ENCODE measurements at regions not wholly inside any gene's neighbourhood (a gene's known extent, or its start where the extent isn't known, plus 50 kb on each side); places are given as distances from the start of the nearest gene placed in this dataset.

DNA sequence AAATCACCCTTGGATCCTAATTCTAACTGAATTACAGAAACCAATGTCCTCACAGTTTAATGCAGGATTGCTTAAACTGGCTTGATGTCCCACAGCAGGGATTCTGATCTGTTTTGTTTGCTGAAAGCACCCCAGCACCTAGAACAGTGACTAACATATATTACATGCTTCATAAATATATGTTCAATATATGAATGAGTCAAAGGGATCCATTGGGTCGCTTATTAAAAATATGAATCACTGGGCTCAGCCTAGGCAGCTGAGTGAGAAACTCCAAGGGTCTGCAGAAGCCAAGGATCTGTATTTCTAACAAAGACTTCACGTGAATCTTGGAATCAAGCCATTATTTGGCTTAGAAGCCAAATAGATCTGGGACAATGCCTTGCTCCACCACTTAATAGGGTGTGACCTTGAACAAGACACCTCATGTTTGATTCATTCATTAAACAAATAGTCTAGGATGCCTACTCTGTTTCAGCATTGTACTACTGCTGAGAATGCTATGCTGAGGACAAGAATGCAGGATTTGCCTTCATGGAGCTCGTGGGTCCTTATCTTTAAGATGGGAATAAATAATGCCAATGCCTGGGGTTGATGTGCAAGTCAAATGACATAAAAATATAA, 103.4 kb upstream of the DLX6 start:
- H3K4me3 Mint-ChIP-seq (ENCODE audit: low read depth), result no peak overlapping the region
- no peaks in the 10 kb centered on the region for H3K4me1 Mint-ChIP-seq (ENCODE audit: low read depth)
- H3K27ac Mint-ChIP-seq, result no peak overlapping the region
- no peak for DNase-seq (ENCODE audit: low spot score, unreplicated experiment)
- no peak for TF ChIP-seq CTCF (IDR thresholded peaks at IDR 0.05; ENCODE audit: unreplicated experiment)
- H3K36me3 Mint-ChIP-seq (ENCODE audit: insufficient read depth), result no peaks in the 10 kb centered on the region
- H3K27me3 Mint-ChIP-seq, result no peaks in the 10 kb centered on the region
- no peaks in the 10 kb centered on the region for H3K9me3 Mint-ChIP-seq (ENCODE audit: low read depth)

DNA sequence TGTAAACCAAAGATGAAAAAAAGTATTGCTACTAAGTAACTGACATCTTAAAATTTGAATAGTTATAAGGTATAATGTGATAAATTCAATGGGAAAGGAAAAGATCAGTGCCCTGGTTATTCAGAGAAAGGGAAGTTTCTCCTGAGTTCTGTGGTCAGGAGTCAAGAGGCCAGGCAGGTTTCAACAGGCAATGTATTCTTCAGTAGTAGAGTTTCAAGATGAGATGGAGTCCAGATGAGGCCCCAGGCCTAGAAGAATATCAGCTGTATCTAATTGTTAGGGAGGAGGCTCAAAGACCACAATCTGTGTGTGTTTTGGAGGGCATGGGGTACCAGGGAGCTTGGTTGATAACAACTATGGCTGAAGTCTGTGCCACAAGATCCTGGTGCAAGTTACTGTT, 101.4 kb upstream of the DLX6 start:
- H3K9me3 Mint-ChIP-seq (ENCODE audit: low read depth), result no peaks in the 10 kb centered on the region
- DNase-seq (ENCODE audit: low spot score, unreplicated experiment), result no peak
- TF ChIP-seq CTCF (IDR thresholded peaks at IDR 0.05; ENCODE audit: unreplicated experiment), result no peak

GRCh38 chr7:96910486-96910885, 94.9 kb upstream of the DLX6 start:
- Mint-ChIP-seq H3K27ac (no peak overlapping the region), H3K9me3 (ENCODE audit: low read depth) (no peaks in the 10 kb centered on the region), H3K4me1 (ENCODE audit: low read depth) (no peaks in the 10 kb centered on the region), H3K36me3 (ENCODE audit: insufficient read depth) (no peaks in the 10 kb centered on the region), H3K27me3 (peaks cover 4% of the 10 kb centered on the region), H3K4me3 (ENCODE audit: low read depth) (no peak overlapping the region)
- no peak for TF ChIP-seq CTCF (IDR thresholded peaks at IDR 0.05; ENCODE audit: unreplicated experiment)
- no peak for DNase-seq (ENCODE audit: low spot score, unreplicated experiment)

More for the DNA sequence above, 101.4 kb upstream of the DLX6 start:
- no peaks in the 10 kb centered on the region for H3K27me3 Mint-ChIP-seq
- no peak overlapping the region for H3K27ac Mint-ChIP-seq
- no peaks in the 10 kb centered on the region for H3K4me1 Mint-ChIP-seq (ENCODE audit: low read depth)
- H3K36me3 Mint-ChIP-seq (ENCODE audit: insufficient read depth), result no peaks in the 10 kb centered on the region
- no peak overlapping the region for H3K4me3 Mint-ChIP-seq (ENCODE audit: low read depth)

DNA sequence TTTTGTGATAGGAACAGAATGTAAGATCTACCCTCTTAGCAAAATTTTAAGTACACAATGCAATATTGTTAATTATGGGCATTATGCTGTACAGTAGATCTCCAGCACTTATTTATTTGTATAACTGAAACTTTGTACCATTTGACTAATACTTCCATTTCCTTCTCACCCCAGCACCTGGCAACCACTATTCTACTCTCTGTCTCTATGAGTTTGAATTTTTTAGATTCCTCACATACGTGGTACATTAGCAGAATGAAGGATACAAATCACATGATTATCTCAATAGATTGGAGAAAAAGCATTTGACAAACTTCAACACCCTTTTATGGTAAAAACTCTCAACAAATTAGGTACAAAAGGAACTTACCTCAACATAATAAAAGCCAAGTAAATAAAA, 90.3 kb upstream of the DLX6 start:
- peaks cover 4% of the 10 kb centered on the region for H3K27me3 Mint-ChIP-seq
- no peaks in the 10 kb centered on the region for H3K36me3 Mint-ChIP-seq (ENCODE audit: insufficient read depth)
- H3K27ac Mint-ChIP-seq, result no peak overlapping the region

DNA sequence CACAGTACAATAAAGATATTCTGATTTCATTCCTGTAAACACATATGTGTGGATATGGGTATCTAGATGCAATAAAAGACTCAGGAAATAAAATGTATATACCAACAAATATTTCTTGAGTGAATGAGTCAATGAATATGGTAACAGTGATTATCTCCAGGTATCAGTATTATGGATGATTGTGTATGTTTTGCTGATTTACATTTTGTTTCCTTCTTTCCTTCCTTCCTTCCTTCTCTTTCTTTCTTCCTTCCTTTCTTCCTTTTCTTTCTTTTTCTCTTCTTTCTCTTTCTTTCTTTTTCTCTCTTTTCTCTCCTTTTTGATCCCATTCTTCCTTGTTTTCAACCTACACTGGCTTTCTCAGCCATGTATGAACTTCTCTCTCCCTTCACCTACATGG, 85.3 kb upstream of the DLX6 start:
- no peaks in the 10 kb centered on the region for H3K4me1 Mint-ChIP-seq (ENCODE audit: low read depth)
- H3K9me3 Mint-ChIP-seq (ENCODE audit: low read depth), result no peaks in the 10 kb centered on the region
- H3K27me3 Mint-ChIP-seq, result peaks cover 9% of the 10 kb centered on the region
- no peak overlapping the region for H3K27ac Mint-ChIP-seq
- no peak for DNase-seq (ENCODE audit: low spot score, unreplicated experiment)
- H3K36me3 Mint-ChIP-seq (ENCODE audit: insufficient read depth), result no peaks in the 10 kb centered on the region
- no peak for TF ChIP-seq CTCF (IDR thresholded peaks at IDR 0.05; ENCODE audit: unreplicated experiment)
- H3K4me3 Mint-ChIP-seq (ENCODE audit: low read depth), result no peak overlapping the region

More for the DNA sequence above, 90.3 kb upstream of the DLX6 start:
- no peaks in the 10 kb centered on the region for H3K9me3 Mint-ChIP-seq (ENCODE audit: low read depth)
- H3K4me1 Mint-ChIP-seq (ENCODE audit: low read depth), result no peaks in the 10 kb centered on the region
- TF ChIP-seq CTCF (IDR thresholded peaks at IDR 0.05; ENCODE audit: unreplicated experiment), result no peak
- H3K4me3 Mint-ChIP-seq (ENCODE audit: low read depth), result no peak overlapping the region
- DNase-seq (ENCODE audit: low spot score, unreplicated experiment), result no peak

All from progenitor cell of endocrine pancreas (in vitro differentiated cells).